ENCODE measurements at regions not wholly inside any gene's neighbourhood (a gene's known extent, or its start where the extent isn't known, plus 50 kb on each side); places are given as distances from the start of the nearest gene placed in this dataset.
"Not testable (repeated sequence)": the region's sequence is repeated elsewhere in the genome, so short reads cannot be mapped to it uniquely, and the experiment has no call there.

GRCh38 chr11:106568632-106569031 is 449.6 kb downstream of the GUCY1A2 start:
- no peak for DNase-seq (ENCODE audit: low read depth)

- not testable (repeated sequence) for DNase-seq (ENCODE audit: low read depth)
Measured at GRCh38 chr11:106577384-106577783, 440.9 kb downstream of the GUCY1A2 start.

- no peak for DNase-seq (ENCODE audit: low read depth)
Measured at GRCh38 chr11:106581399-106581798, 436.9 kb downstream of the GUCY1A2 start.

- peak; percentile 3 for DNase-seq (ENCODE audit: low read depth)
Measured at GRCh38 chr11:106585061-106585460, 433.2 kb downstream of the GUCY1A2 start.

GRCh38 chr11:106594751-106595351 is 423.4 kb downstream of the GUCY1A2 start:
- no peak for DNase-seq (ENCODE audit: low read depth)

- no peak for DNase-seq (ENCODE audit: low read depth)
Measured at GRCh38 chr11:106601684-106602297, 416.5 kb downstream of the GUCY1A2 start.

- DNase-seq (ENCODE audit: low read depth) = peak; percentile 8
Measured at GRCh38 chr11:106608677-106609076, 409.6 kb downstream of the GUCY1A2 start.

- DNase-seq (ENCODE audit: low read depth) = no peak
Measured at GRCh38 chr11:106614262-106614661, 404.0 kb downstream of the GUCY1A2 start.

- DNase-seq (ENCODE audit: low read depth) = peak; percentile 3
Measured at GRCh38 chr11:106619320-106619990, 398.8 kb downstream of the GUCY1A2 start.

- DNase-seq (ENCODE audit: low read depth) = no peak
Measured at GRCh38 chr11:106621484-106621883, 396.8 kb downstream of the GUCY1A2 start.

All from GM04503 (cell line).